Endothelial cell of umbilical vein (primary cell): ENCODE measurements at regions not wholly inside any gene's neighbourhood (a gene's known extent, or its start where the extent isn't known, plus 50 kb on each side); places are given as distances from the start of the nearest gene placed in this dataset.

Experiments
- BruUV-seq: library from RNA; stranded (reverse); fragments of 400-500 nt; replicated peaks from 2 replicates; lab custom pipeline; 2021; lab: Mats Ljungman, UMichigan
- CTCF ChIA-PET: fragments of 300-600, 350-600 bp; sonication (Branson Sonifier 250); formaldehyde crosslinking; loops from one replicate; lab custom pipeline; 2021; ENCODE audit warnings: antibody characterized with exemption, inconsistent platforms; lab: Charles Lee
- POLR2A ChIA-PET: fragments of 300-600, 350-600 bp; sonication (Branson Sonifier 250); formaldehyde crosslinking; loops from one replicate; lab custom pipeline; 2021; ENCODE audit warnings: antibody characterized with exemption, inconsistent platforms; lab: Charles Lee
- DNase-seq: peaks from one replicate; pipeline ENCODE4 v3.0.0-alpha.2; 2011; ENCODE audit warnings: low read depth, low spot score
- FAIRE-seq: peaks from 2 replicates; lab custom pipeline; 2011; peaks lifted over from hg19 to GRCh38; lab: Jason Lieb, UNC
- H2AFZ ChIP-seq: 2 replicates; pipeline ENCODE4 v1.6.0; 2012; ENCODE audit warnings: low read depth, low read length, control low read depth, inconsistent platforms
- H3K27ac ChIP-seq: 2 replicates; pipeline ENCODE4 v1.5.1; 2011; ENCODE audit warnings: low read depth, mild to moderate bottlenecking, control low read depth, low read length, moderate library complexity; ENCODE audit not compliant: insufficient read depth
- H3K27me3 ChIP-seq, 2 experiments: 2 replicates each; pipeline versions ENCODE4 v1.6.0 to v1.6.1; 2011; ENCODE audit warnings: low read length in 2 of 2, mixed read lengths in 1 of 2; ENCODE audit not compliant: control insufficient read depth in 2 of 2, insufficient read depth in 2 of 2
- H3K36me3 ChIP-seq, 2 experiments: 2 replicates in 1 of 2; 3 replicates in 1 of 2; pipeline ENCODE4 v1.5.1; 2011; ENCODE audit warnings: low read length in 2 of 2, mild to moderate bottlenecking in 1 of 2, moderate library complexity in 1 of 2; ENCODE audit not compliant: control insufficient read depth in 2 of 2, insufficient read depth in 2 of 2; ENCODE audit errors: extremely low read depth in 1 of 2
- H3K4me1 ChIP-seq: 3 replicates; pipeline ENCODE4 v1.5.1; 2011; ENCODE audit warnings: mild to moderate bottlenecking, low read length; ENCODE audit not compliant: control insufficient read depth, insufficient read depth; ENCODE audit errors: extremely low read depth
- H3K4me2 ChIP-seq: 2 replicates; pipeline ENCODE4 v1.6.1; 2011; ENCODE audit warnings: low read length, control low read depth, mixed read lengths; ENCODE audit not compliant: insufficient read depth
- H3K4me3 ChIP-seq, 3 experiments: fragments of 200-600 bp in 1 of 3; sonication (generic), shearing (Covaris generic) in 1 of 3; replicated peaks in 1 of 3; 2 replicates each; pipeline ENCODE4 v1.5.1; 2011 to 2016; ENCODE audit warnings: control low read depth in 3 of 3, low read length in 3 of 3, mild to moderate bottlenecking in 2 of 3, inconsistent platforms in 1 of 3, low read depth in 1 of 3, moderate library complexity in 1 of 3; ENCODE audit not compliant: insufficient read depth in 1 of 3
- H3K79me2 ChIP-seq: 2 replicates; pipeline ENCODE4 v1.6.0; 2012; ENCODE audit warnings: low read length, inconsistent platforms; ENCODE audit not compliant: control insufficient read depth, insufficient read depth
- H3K9ac ChIP-seq: replicated peaks from 2 replicates; pipeline ENCODE3; 2011; ENCODE audit warnings: low read length, control low read depth; ENCODE audit not compliant: insufficient read depth; ENCODE audit errors: extremely low read depth
- H3K9me1 ChIP-seq: replicated peaks from 3 replicates; pipeline ENCODE4 v1.6.0; 2011; ENCODE audit warnings: mild to moderate bottlenecking, low read length; ENCODE audit not compliant: control insufficient read depth, insufficient read depth; ENCODE audit errors: extremely low read depth
- H3K9me3 ChIP-seq: replicated peaks from 2 replicates; pipeline ENCODE4 v1.5.1; 2012; ENCODE audit warnings: low read length, inconsistent platforms; ENCODE audit not compliant: control insufficient read depth, insufficient read depth
- H4K20me1 ChIP-seq: replicated peaks from 2 replicates; pipeline ENCODE3; 2011; ENCODE audit warnings: mild to moderate bottlenecking, low read length; ENCODE audit not compliant: control insufficient read depth, insufficient read depth; ENCODE audit errors: extremely low read depth
- EZH2 ChIP-seq: IDR thresholded peaks from 2 replicates; pipeline ENCODE4 v1.6.1; 2012; ENCODE audit warnings: borderline replicate concordance, low read depth, mild to moderate bottlenecking, moderate library complexity, low read length, inconsistent platforms; ENCODE audit not compliant: severe bottlenecking
- FOS ChIP-seq: IDR thresholded peaks from 2 replicates; pipeline ENCODE4 v1.6.1; 2011; ENCODE audit warnings: mild to moderate bottlenecking, low read length, moderate library complexity, borderline replicate concordance; ENCODE audit not compliant: insufficient read depth
- GATA2 ChIP-seq: IDR thresholded peaks from 2 replicates; pipeline ENCODE4 v1.7.0; 2011; ENCODE audit warnings: low read depth, mild to moderate bottlenecking, moderate library complexity, mixed read lengths, low read length; ENCODE audit not compliant: insufficient read length, insufficient read depth
- JUN ChIP-seq: IDR thresholded peaks from 2 replicates; pipeline ENCODE4 v1.6.1; 2011; ENCODE audit warnings: borderline replicate concordance, low read depth; ENCODE audit not compliant: insufficient read length, insufficient read depth
- MAX ChIP-seq: IDR thresholded peaks from 2 replicates; pipeline ENCODE4 v1.6.1; 2011; ENCODE audit not compliant: insufficient read depth, insufficient read length
- MYC ChIP-seq: IDR thresholded peaks from one replicate; pipeline ENCODE4 v1.6.1; 2011; ENCODE audit warnings: mild to moderate bottlenecking, low read depth, low read length
- POLR2A ChIP-seq: IDR thresholded peaks from 2 replicates; pipeline ENCODE4 v1.6.1; 2012; ENCODE audit warnings: low read depth, mild to moderate bottlenecking, control low read depth, low read length
- POLR2AphosphoS5 ChIP-seq: IDR thresholded peaks from 2 replicates; pipeline ENCODE4 v1.6.1; 2012; ENCODE audit warnings: low read depth, mild to moderate bottlenecking, control low read depth, low read length, moderate library complexity; ENCODE audit not compliant: insufficient read depth
- dilution Hi-C: fragments of 300-500 bp; cut with MboI; formaldehyde crosslinking; loops from one replicate; pipeline ENCODE4 v1.15.0; 2019; ENCODE audit warnings: low sequenced_read_pairs; ENCODE audit not compliant: extremely low pct_ligation_motif_present
- intact Hi-C: fragments of 100-400 bp; cut with micrococcal nuclease; formaldehyde crosslinking; loops from one replicate; pipeline ENCODE4 v1.10.0; 2022
- TF ChIP-seq, protein P1 (sequence below), 2 donors: IDR thresholded peaks; 1 replicate in 1 of 2; 2 replicates in 1 of 2; pipeline ENCODE4 v1.5.1; 2011; ENCODE audit warnings: low read length in 2 of 2, mild to moderate bottlenecking in 2 of 2, moderate library complexity in 2 of 2, control low read depth in 1 of 2, inconsistent platforms in 1 of 2, low read depth in 1 of 2; ENCODE audit not compliant: insufficient read depth in 1 of 2; ENCODE audit errors: extremely low read depth in 1 of 2

GRCh38 chr13:75123428-75123827 is 358.5 kb downstream of the TBC1D4 start:
- CTCF ChIA-PET, result no interaction called here
- H3K4me3 ChIP-seq, result no peak overlapping the region
- H3K4me2 ChIP-seq, result no peak overlapping the region
- no peaks in the 10 kb centered on the region for H3K4me1 ChIP-seq
- POLR2A ChIA-PET, result no interaction called here
- no peaks in the 10 kb centered on the region for H3K9me1 ChIP-seq
- no TSS peak for BruUV-seq
- intact Hi-C loops (no loop called here), dilution Hi-C loops (no loop called here)
- no peaks in the 10 kb centered on the region for H3K79me2 ChIP-seq
- H3K36me3 ChIP-seq, result no peaks in the 10 kb centered on the region
- DNase-seq, result no peak
- no peak for TF ChIP-seq EZH2
- no peak for TF ChIP-seq POLR2AphosphoS5
- TF ChIP-seq FOS, result no peak
- TF ChIP-seq MAX, result no peak
- no peak for TF ChIP-seq JUN
- TF ChIP-seq POLR2A, result no peak
- H3K27me3 ChIP-seq, result no peaks in the 10 kb centered on the region
- no peak overlapping the region for H3K27ac ChIP-seq
- no peaks in the 10 kb centered on the region for H4K20me1 ChIP-seq
- H2AFZ ChIP-seq, result no peak overlapping the region
- no peak overlapping the region for H3K9ac ChIP-seq
- FAIRE-seq, result no peak
- H3K9me3 ChIP-seq, result no peaks in the 10 kb centered on the region

- dilution Hi-C loops (no loop called here), intact Hi-C loops (no loop called here)
- no TSS peak for BruUV-seq
- no peaks in the 10 kb centered on the region for H3K79me2 ChIP-seq
- H3K36me3 ChIP-seq, result no peaks in the 10 kb centered on the region
- ChIA-PET POLR2A (no interaction called here), CTCF (no interaction called here)
- H3K9me1 ChIP-seq, result no peaks in the 10 kb centered on the region
- no peak overlapping the region for H3K27ac ChIP-seq
- H3K4me1 ChIP-seq, result no peaks in the 10 kb centered on the region
- H4K20me1 ChIP-seq, result no peaks in the 10 kb centered on the region
- no peaks in the 10 kb centered on the region for H3K27me3 ChIP-seq
- no peak for DNase-seq
- H3K9ac ChIP-seq, result no peak overlapping the region
- H2AFZ ChIP-seq, result no peak overlapping the region
- H3K4me3 ChIP-seq, result no peak overlapping the region
- TF ChIP-seq MYC (no peak), POLR2A (no peak), GATA2 (no peak), MAX (no peak), POLR2AphosphoS5 (no peak), EZH2 (no peak), JUN (no peak), FOS (no peak)
- TF ChIP-seq, protein P1, sequence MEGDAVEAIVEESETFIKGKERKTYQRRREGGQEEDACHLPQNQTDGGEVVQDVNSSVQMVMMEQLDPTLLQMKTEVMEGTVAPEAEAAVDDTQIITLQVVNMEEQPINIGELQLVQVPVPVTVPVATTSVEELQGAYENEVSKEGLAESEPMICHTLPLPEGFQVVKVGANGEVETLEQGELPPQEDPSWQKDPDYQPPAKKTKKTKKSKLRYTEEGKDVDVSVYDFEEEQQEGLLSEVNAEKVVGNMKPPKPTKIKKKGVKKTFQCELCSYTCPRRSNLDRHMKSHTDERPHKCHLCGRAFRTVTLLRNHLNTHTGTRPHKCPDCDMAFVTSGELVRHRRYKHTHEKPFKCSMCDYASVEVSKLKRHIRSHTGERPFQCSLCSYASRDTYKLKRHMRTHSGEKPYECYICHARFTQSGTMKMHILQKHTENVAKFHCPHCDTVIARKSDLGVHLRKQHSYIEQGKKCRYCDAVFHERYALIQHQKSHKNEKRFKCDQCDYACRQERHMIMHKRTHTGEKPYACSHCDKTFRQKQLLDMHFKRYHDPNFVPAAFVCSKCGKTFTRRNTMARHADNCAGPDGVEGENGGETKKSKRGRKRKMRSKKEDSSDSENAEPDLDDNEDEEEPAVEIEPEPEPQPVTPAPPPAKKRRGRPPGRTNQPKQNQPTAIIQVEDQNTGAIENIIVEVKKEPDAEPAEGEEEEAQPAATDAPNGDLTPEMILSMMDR (IDR thresholded peaks at IDR 0.05; ENCODE audit: extremely low read depth in 1 of 2, insufficient read depth in 1 of 2, low read depth in 1 of 2, low read length in 2 of 2), result no peak
- FAIRE-seq, result no peak
- H3K9me3 ChIP-seq, result no peaks in the 10 kb centered on the region
- H3K4me2 ChIP-seq, result no peak overlapping the region
Measured at GRCh38 chr13:75120085-75120484, 361.9 kb downstream of the TBC1D4 start.
